DND-41 (cell line): ENCODE measurements at regions not wholly inside any gene's neighbourhood (a gene's known extent, or its start where the extent isn't known, plus 50 kb on each side); places are given as distances from the start of the nearest gene placed in this dataset.

ENCODE experiments used
- EZH2 ChIP-seq: IDR thresholded peaks from 3 replicates; pipeline ENCODE4 v1.6.1; 2012; ENCODE audit warnings: borderline replicate concordance, low read depth, mild to moderate bottlenecking, moderate library complexity, low read length, inconsistent platforms; ENCODE audit not compliant: severe bottlenecking
- TF ChIP-seq, protein P1 (sequence below): IDR thresholded peaks from 2 replicates; pipeline ENCODE4 v1.5.1; 2012; ENCODE audit warnings: borderline replicate concordance, low read length, moderate library complexity, mild to moderate bottlenecking; ENCODE audit not compliant: poor library complexity, severe bottlenecking; ENCODE audit errors: extremely low read depth

- TF ChIP-seq, protein P1, sequence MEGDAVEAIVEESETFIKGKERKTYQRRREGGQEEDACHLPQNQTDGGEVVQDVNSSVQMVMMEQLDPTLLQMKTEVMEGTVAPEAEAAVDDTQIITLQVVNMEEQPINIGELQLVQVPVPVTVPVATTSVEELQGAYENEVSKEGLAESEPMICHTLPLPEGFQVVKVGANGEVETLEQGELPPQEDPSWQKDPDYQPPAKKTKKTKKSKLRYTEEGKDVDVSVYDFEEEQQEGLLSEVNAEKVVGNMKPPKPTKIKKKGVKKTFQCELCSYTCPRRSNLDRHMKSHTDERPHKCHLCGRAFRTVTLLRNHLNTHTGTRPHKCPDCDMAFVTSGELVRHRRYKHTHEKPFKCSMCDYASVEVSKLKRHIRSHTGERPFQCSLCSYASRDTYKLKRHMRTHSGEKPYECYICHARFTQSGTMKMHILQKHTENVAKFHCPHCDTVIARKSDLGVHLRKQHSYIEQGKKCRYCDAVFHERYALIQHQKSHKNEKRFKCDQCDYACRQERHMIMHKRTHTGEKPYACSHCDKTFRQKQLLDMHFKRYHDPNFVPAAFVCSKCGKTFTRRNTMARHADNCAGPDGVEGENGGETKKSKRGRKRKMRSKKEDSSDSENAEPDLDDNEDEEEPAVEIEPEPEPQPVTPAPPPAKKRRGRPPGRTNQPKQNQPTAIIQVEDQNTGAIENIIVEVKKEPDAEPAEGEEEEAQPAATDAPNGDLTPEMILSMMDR = no peak
- TF ChIP-seq EZH2 = no peak
These were observed 534.6 kb downstream of the CCDC85A start for GRCh38 chr2:56718413-56718812.
